ENCODE measurements at regions not wholly inside any gene's neighbourhood (a gene's known extent, or its start where the extent isn't known, plus 50 kb on each side); places are given as distances from the start of the nearest gene placed in this dataset.

DNA sequence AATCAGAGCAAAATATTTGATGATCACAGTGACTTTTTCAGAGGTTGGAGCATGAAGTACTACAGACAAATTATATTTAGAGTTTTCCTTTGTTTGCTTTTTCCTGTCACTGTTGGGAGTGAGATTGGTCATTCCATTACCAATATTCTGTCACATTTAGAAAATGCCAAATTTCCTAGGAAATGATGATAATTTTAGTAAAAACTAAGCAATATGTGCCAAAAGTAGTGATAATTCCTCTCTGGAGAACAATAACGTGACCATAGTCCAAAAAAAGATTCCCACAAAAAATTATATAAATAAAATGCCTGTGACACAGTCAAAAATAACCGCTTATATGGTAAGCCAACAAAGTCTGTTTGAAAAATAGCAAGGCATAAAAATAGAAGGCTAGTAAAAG lies 2719.4 kb downstream of the PCDH9 start:
- no peak for TF ChIP-seq POLR2A (IDR thresholded peaks at IDR 0.05)
- TF ChIP-seq EP300 (IDR thresholded peaks at IDR 0.05) = no peak
- TF ChIP-seq, protein P1, sequence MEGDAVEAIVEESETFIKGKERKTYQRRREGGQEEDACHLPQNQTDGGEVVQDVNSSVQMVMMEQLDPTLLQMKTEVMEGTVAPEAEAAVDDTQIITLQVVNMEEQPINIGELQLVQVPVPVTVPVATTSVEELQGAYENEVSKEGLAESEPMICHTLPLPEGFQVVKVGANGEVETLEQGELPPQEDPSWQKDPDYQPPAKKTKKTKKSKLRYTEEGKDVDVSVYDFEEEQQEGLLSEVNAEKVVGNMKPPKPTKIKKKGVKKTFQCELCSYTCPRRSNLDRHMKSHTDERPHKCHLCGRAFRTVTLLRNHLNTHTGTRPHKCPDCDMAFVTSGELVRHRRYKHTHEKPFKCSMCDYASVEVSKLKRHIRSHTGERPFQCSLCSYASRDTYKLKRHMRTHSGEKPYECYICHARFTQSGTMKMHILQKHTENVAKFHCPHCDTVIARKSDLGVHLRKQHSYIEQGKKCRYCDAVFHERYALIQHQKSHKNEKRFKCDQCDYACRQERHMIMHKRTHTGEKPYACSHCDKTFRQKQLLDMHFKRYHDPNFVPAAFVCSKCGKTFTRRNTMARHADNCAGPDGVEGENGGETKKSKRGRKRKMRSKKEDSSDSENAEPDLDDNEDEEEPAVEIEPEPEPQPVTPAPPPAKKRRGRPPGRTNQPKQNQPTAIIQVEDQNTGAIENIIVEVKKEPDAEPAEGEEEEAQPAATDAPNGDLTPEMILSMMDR (IDR thresholded peaks at IDR 0.05) = no peak
- Histone ChIP-seq H3K9me3 (peaks cover 0 to 9% (median 4%) of the 10 kb centered on the region in 4 donors), H3K27ac (no peak overlapping the region), H3K4me1 (no peaks in the 10 kb centered on the region), H3K4me3 (no peak overlapping the region), H3K36me3 (no peaks in the 10 kb centered on the region), H3K27me3 (no peaks in the 10 kb centered on the region)
- DNase-seq (ENCODE audit: low spot score in 2 of 2) = no peak
- WGBS, 2 donors = 55 to 59% methylated on average over 2 of the region's 2 CpGs

DNA sequence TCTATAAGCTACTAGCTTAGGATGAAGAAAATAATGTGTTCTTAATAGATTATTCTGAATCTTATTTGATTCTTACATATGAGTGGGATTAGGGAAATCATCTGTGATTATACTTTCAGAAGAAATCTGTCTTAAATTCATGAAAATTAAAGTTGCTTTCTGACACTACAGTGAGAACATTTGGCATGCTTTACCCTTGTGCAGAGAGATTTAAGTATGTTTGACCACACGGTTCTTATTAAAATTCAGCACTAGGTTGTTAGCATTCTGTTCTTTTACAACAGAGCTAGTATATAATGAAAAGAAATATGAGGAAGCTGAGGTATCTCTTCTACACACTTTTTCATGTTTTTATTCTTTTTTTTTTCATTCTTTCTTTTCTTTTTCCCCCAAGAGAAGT lies 2723.9 kb downstream of the PCDH9 start:
- TF ChIP-seq EP300 (IDR thresholded peaks at IDR 0.05) = no peak
- TF ChIP-seq, protein P1 (IDR thresholded peaks at IDR 0.05) = no peak
- TF ChIP-seq POLR2A (IDR thresholded peaks at IDR 0.05) = no peak

DNA sequence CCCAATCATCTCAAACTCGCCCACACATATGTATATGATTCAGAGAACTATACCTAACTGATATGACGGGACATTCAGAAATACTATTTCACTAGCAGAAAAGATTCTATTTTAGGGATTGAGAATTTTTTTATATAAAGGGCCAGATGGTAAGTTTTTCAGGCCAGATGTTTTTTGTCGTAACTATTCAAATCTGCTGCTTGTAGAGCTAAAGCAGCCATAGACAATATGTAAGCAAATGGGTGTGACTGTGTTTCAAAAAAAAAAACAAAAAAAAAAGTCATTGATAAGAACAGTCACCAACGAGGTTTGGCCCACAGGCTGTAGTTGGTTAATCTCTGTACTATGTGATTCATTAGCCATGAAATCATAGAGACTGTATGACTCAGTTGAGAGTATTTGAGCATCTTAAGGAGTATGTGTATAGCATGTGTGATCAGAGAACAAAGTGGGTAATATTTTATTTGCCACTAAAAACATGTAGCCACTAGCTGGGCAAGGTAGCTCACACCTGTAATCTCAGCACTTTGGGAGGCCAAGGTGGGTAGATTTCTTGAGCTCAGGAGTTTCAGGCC lies 2724.7 kb downstream of the PCDH9 start:
- no peaks in the 10 kb centered on the region for H3K9me3 ChIP-seq
- no peaks in the 10 kb centered on the region for H3K27me3 ChIP-seq
- 77 to 88% methylated on average over 4 of the region's 4 CpGs for WGBS, 2 donors
- TF ChIP-seq, protein P1 (IDR thresholded peaks at IDR 0.05) = no peak
- TF ChIP-seq POLR2A (IDR thresholded peaks at IDR 0.05) (no peak), EP300 (IDR thresholded peaks at IDR 0.05) (no peak)
- DNase-seq (ENCODE audit: low spot score in 2 of 2) = no peak
- no peaks in the 10 kb centered on the region for H3K4me1 ChIP-seq
- no peak overlapping the region for H3K27ac ChIP-seq
- H3K4me3 ChIP-seq = no peak overlapping the region
- no peaks in the 10 kb centered on the region for H3K36me3 ChIP-seq

More for the DNA sequence above, 2723.9 kb downstream of the PCDH9 start:
- Histone ChIP-seq H3K27ac (no peak overlapping the region), H3K36me3 (no peaks in the 10 kb centered on the region), H3K27me3 (no peaks in the 10 kb centered on the region), H3K4me1 (no peaks in the 10 kb centered on the region), H3K4me3 (no peak overlapping the region), H3K9me3 (no peaks in the 10 kb centered on the region)
- 27 to 32% methylated on average over 1 of the region's 1 CpG for WGBS, 2 donors
- no peak for DNase-seq (ENCODE audit: low spot score in 2 of 2)

DNA sequence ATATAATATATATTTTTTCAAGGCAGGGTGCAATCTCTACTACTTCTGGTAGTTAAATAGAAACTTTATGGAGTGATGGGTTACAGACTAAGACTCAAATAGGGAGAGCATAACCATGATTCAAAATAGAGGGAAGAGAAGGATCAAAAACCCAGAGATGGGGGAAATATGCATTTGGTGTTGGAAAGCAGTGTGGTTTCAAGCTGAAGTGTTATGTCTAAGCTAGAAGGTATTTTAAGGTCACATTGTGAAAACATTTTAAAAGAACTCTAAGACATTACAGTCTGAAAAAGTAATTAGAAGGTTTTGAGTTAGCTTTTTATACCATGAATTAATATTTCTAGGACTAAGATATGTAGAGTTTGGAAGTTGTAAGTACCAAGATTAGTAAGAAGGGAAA lies 2741.4 kb downstream of the PCDH9 start:
- H3K27me3 ChIP-seq = no peaks in the 10 kb centered on the region
- H3K27ac ChIP-seq = no peak overlapping the region
- DNase-seq (ENCODE audit: low spot score in 2 of 2) = no peak
- H3K4me1 ChIP-seq = no peaks in the 10 kb centered on the region
- no peaks in the 10 kb centered on the region for H3K9me3 ChIP-seq
- H3K4me3 ChIP-seq = no peak overlapping the region
- TF ChIP-seq POLR2A (IDR thresholded peaks at IDR 0.05) (no peak), EP300 (IDR thresholded peaks at IDR 0.05) (no peak)
- TF ChIP-seq, protein P1 (IDR thresholded peaks at IDR 0.05) = no peak
- H3K36me3 ChIP-seq = no peaks in the 10 kb centered on the region

DNA sequence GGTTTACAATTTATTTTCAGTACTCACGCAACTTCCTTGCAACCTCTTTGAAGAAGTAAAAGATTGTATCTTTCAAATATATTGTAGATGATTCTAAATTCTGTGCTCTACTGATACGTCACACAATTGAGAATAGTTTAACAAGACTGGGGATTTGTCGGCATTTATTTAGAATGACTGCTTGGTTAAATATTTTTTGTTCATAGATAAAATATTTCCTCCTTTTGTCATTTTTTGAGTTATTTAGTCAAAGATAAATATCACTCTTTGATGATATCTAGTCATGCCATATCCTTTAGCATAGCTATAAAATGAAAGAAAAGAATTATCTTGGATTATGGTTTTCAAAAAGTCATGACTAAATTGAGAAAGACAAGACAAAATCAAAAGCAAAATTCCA lies 2747.8 kb downstream of the PCDH9 start:
- H3K27ac ChIP-seq = no peak overlapping the region
- no peak overlapping the region for H3K4me3 ChIP-seq
- no peaks in the 10 kb centered on the region for H3K9me3 ChIP-seq
- H3K27me3 ChIP-seq = no peaks in the 10 kb centered on the region
- 91 to 95% methylated on average over 3 of the region's 3 CpGs for WGBS, 2 donors
- TF ChIP-seq EP300 (IDR thresholded peaks at IDR 0.05) (no peak), POLR2A (IDR thresholded peaks at IDR 0.05) (no peak)
- TF ChIP-seq, protein P1 (IDR thresholded peaks at IDR 0.05) = no peak
- no peaks in the 10 kb centered on the region for H3K36me3 ChIP-seq
- no peak for DNase-seq (ENCODE audit: low spot score in 2 of 2)
- peaks cover 0 to 4% (median 0%) of the 10 kb centered on the region in 4 donors for H3K4me1 ChIP-seq
